GM23338 (cell line): ENCODE measurements at regions not wholly inside any gene's neighbourhood (a gene's known extent, or its start where the extent isn't known, plus 50 kb on each side); places are given as distances from the start of the nearest gene placed in this dataset.

Experiments used
- ATAC-seq: fragments of 200-7000 bp; cut with Tn5 transposase; 3 replicates; pipeline ENCODE4 v1.9.1; 2020
- DNase-seq: peaks from one replicate; pipeline ENCODE4 v3.0.0-alpha.2; 2015; ENCODE audit warnings: low spot score
- H2AFZ ChIP-seq: fragments of 200-600 bp; sonication (generic); 2 replicates; pipeline ENCODE4 v1.8.0; 2016; ENCODE audit warnings: antibody characterized with exemption, mild to moderate bottlenecking, moderate library complexity
- H3F3A ChIP-seq: fragments of 200-600 bp; sonication (generic); replicated peaks from 2 replicates; pipeline ENCODE4 v1.8.0; 2017; ENCODE audit warnings: antibody characterized with exemption, mixed run types, low read depth
- H3K27ac ChIP-seq: fragments of 200-600 bp; sonication (generic); 2 replicates; pipeline ENCODE4 v1.6.1; 2016; ENCODE audit warnings: low read depth
- H3K27me3 ChIP-seq: fragments of 200-600 bp; sonication (generic); 2 replicates; pipeline ENCODE4 v1.8.0; 2016; ENCODE audit warnings: mild to moderate bottlenecking, mixed run types, moderate library complexity; ENCODE audit not compliant: insufficient read depth
- H3K36me3 ChIP-seq: fragments of 200-600 bp; sonication (generic); 2 replicates; pipeline ENCODE4 v1.8.0; 2016; ENCODE audit warnings: mild to moderate bottlenecking; ENCODE audit not compliant: insufficient read depth
- H3K4me1 ChIP-seq: fragments of 200-600 bp; sonication (generic); 2 replicates; pipeline ENCODE4 v1.8.0; 2016; ENCODE audit warnings: mild to moderate bottlenecking, moderate library complexity; ENCODE audit not compliant: insufficient read depth
- H3K4me2 ChIP-seq: fragments of 200-600 bp; sonication (generic); 2 replicates; pipeline ENCODE4 v1.7.1; 2017; ENCODE audit warnings: mixed run types
- H3K4me3 ChIP-seq: fragments of 200-600 bp; sonication (generic); 2 replicates; pipeline ENCODE4 v1.6.1; 2016; ENCODE audit warnings: mixed run types
- H3K79me2 ChIP-seq: fragments of 200-600 bp; sonication (generic); replicated peaks from 2 replicates; pipeline ENCODE4 v1.8.0; 2017; ENCODE audit warnings: mild to moderate bottlenecking; ENCODE audit not compliant: insufficient read depth
- H3K9me2 ChIP-seq: fragments of 200-600 bp; sonication (generic); 2 replicates; pipeline ENCODE4 v1.8.0; 2017; ENCODE audit not compliant: insufficient read depth
- H4K20me1 ChIP-seq: fragments of 200-600 bp; sonication (generic); replicated peaks from 2 replicates; pipeline ENCODE4 v1.8.0; 2017; ENCODE audit warnings: mild to moderate bottlenecking; ENCODE audit not compliant: insufficient read depth
- H3K27ac Mint-ChIP-seq: 2 replicates; pipeline ENCODE4 v1.8.0; 2020; ENCODE audit warnings: inconsistent platforms, mild to moderate bottlenecking, moderate library complexity, mixed read lengths
- H3K27me3 Mint-ChIP-seq: 3 replicates; pipeline ENCODE4 v1.8.0; 2022; ENCODE audit warnings: low read depth, mild to moderate bottlenecking, moderate library complexity, mixed read lengths, inconsistent platforms; ENCODE audit not compliant: insufficient read depth, poor library complexity
- H3K36me3 Mint-ChIP-seq: 3 replicates; pipeline ENCODE4 v1.8.0; 2021; ENCODE audit warnings: low read depth, mild to moderate bottlenecking, inconsistent platforms, moderate library complexity, mixed read lengths
- H3K4me1 Mint-ChIP-seq: 3 replicates; pipeline ENCODE4 v1.8.0; 2020; ENCODE audit warnings: mild to moderate bottlenecking, inconsistent platforms, mixed read lengths
- H3K4me3 Mint-ChIP-seq: 3 replicates; pipeline ENCODE4 v1.8.0; 2021; ENCODE audit warnings: moderate library complexity, mild to moderate bottlenecking, inconsistent platforms, mixed read lengths
- H3K9me3 Mint-ChIP-seq: 3 replicates; pipeline ENCODE4 v1.8.0; 2020; ENCODE audit warnings: moderate library complexity, mild to moderate bottlenecking, inconsistent platforms, mixed read lengths
- CREB1 ChIP-seq: fragments of 250-450 bp; sonication (Bioruptor Pico); IDR thresholded peaks from 2 replicates; pipeline ENCODE4 v1.5.0; 2020; ENCODE audit warnings: low read depth, mild to moderate bottlenecking, moderate library complexity
- CTCF ChIP-seq, 2 experiments: fragments of 200-600 bp in 1 of 2; sonication (generic) in 1 of 2; conservative IDR thresholded peaks; 2 replicates each; pipeline versions ENCODE4 v1.5.1 to v1.6.1; 2016 to 2017; ENCODE audit warnings: antibody characterized with exemption in 2 of 2, low read depth in 2 of 2, mild to moderate bottlenecking in 2 of 2, moderate library complexity in 1 of 2
- ETS1 ChIP-seq: IDR thresholded peaks from 2 replicates; pipeline ENCODE4 v1.6.1; 2016; ENCODE audit warnings: antibody characterized with exemption
- EZH2 ChIP-seq: fragments of 200-600 bp; sonication (generic); IDR thresholded peaks from one replicate; pipeline ENCODE4 v1.8.0; 2017; ENCODE audit warnings: antibody characterized with exemption, mild to moderate bottlenecking, low read depth; ENCODE audit not compliant: unreplicated experiment
- EZH2phosphoT487 ChIP-seq: fragments of 200-600 bp; sonication (generic); IDR thresholded peaks from one replicate; pipeline ENCODE4 v1.8.1; 2018; ENCODE audit warnings: antibody characterized with exemption; ENCODE audit not compliant: unreplicated experiment
- JUNB ChIP-seq: IDR thresholded peaks from one replicate; pipeline ENCODE4 v1.6.1; 2016; ENCODE audit warnings: antibody characterized with exemption; ENCODE audit not compliant: unreplicated experiment
- NANOG ChIP-seq: IDR thresholded peaks from 2 replicates; pipeline ENCODE4 v1.6.1; 2016; ENCODE audit warnings: antibody characterized with exemption, borderline replicate concordance
- POLR2AphosphoS5 ChIP-seq: IDR thresholded peaks from 2 replicates; pipeline ENCODE4 v1.6.1; 2016; ENCODE audit warnings: antibody characterized with exemption, low read depth
- REST ChIP-seq: IDR thresholded peaks from one replicate; pipeline ENCODE4 v1.6.1; 2018; ENCODE audit warnings: antibody characterized with exemption; ENCODE audit not compliant: unreplicated experiment
- STAT1 ChIP-seq: IDR thresholded peaks from one replicate; pipeline ENCODE4 v1.6.1; 2016; ENCODE audit warnings: antibody characterized with exemption; ENCODE audit not compliant: unreplicated experiment
- ZNF114 ChIP-seq: fragments of 250-450 bp; sonication (Bioruptor Pico); IDR thresholded peaks from 2 replicates; pipeline ENCODE4 v1.5.0; 2020; ENCODE audit warnings: mild to moderate bottlenecking, moderate library complexity
- ZNF331 ChIP-seq: fragments of 250-450 bp; sonication (Bioruptor Pico); IDR thresholded peaks from 2 replicates; pipeline ENCODE4 v1.5.0; 2020; ENCODE audit warnings: low read depth, mild to moderate bottlenecking, moderate library complexity
- ZNF462 ChIP-seq: fragments of 250-450 bp; sonication (Bioruptor Pico); IDR thresholded peaks from 2 replicates; pipeline ENCODE4 v1.5.0; 2020; ENCODE audit warnings: mild to moderate bottlenecking, moderate library complexity

- no peaks in the 10 kb centered on the region for H3K27me3 Mint-ChIP-seq
- H3K4me3 Mint-ChIP-seq: no peak overlapping the region
- H3K4me1 Mint-ChIP-seq: no peaks in the 10 kb centered on the region
- Histone ChIP-seq H3K79me2 (no peaks in the 10 kb centered on the region), H4K20me1 (no peaks in the 10 kb centered on the region), H3K27me3 (no peaks in the 10 kb centered on the region), H3F3A (no peaks in the 10 kb centered on the region), H3K36me3 (peaks cover 2% of the 10 kb centered on the region; the same call in 1 of the 2 replicates), H3K4me2 (no peak overlapping the region), H3K9me2 (no peaks in the 10 kb centered on the region), H3K4me3 (no peak overlapping the region), H2AFZ (no peak overlapping the region), H3K4me1 (no peaks in the 10 kb centered on the region), H3K27ac (no peak overlapping the region)
- no peak for DNase-seq
- no peak overlapping the region for H3K27ac Mint-ChIP-seq
- TF ChIP-seq EZH2 (no peak), CTCF (conservative IDR thresholded peaks at IDR 0.05; ENCODE audit: low read depth in 2 of 2) (no peak), ETS1 (no peak), ZNF114 (CRISPR knock-in tag) (no peak), EZH2phosphoT487 (no peak), ZNF462 (CRISPR knock-in tag) (no peak), CREB1 (CRISPR knock-in tag) (no peak), POLR2AphosphoS5 (no peak), ZNF331 (CRISPR knock-in tag) (no peak), REST (no peak), JUNB (no peak), NANOG (no peak), STAT1 (no peak)
- peaks cover 10% of the 10 kb centered on the region; the same call in 2 of the 3 replicates for H3K36me3 Mint-ChIP-seq
- peaks cover 8% of the 10 kb centered on the region for H3K9me3 Mint-ChIP-seq
- no peak for ATAC-seq
These were observed 705.1 kb downstream of the CENPC start for GRCh38 chr4:66840178-66840577.
